NCI-H2081 treated with DMSO at 0.1 percent for 48 hours (cell line): ENCODE measurements at regions not wholly inside any gene's neighbourhood (a gene's known extent, or its start where the extent isn't known, plus 50 kb on each side); places are given as distances from the start of the nearest gene placed in this dataset.

Experiments
- DNase-seq: peaks from one replicate; lab custom pipeline; 2025; lab: John Stamatoyannopoulos, UW

DNA sequence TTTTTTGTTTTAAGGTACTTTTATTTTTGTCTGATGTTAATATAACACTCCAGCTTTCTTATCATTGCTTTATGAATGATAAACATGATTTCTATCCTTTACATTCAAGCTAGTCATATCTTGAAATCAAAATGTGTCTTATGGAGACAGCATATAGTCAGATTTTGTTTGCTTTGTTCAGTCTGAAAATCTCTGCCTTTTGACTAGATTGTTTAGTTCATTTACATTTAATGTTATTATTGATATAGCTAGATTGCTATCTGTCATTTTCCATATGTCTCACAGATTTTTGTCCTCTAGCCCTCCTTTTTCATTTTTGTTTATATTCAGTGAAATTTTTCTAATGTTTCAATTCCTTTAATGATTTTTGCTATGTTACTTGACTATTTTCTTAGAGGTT, 332.8 kb downstream of the SMOC2 start:
- no peak for DNase-seq

DNA sequence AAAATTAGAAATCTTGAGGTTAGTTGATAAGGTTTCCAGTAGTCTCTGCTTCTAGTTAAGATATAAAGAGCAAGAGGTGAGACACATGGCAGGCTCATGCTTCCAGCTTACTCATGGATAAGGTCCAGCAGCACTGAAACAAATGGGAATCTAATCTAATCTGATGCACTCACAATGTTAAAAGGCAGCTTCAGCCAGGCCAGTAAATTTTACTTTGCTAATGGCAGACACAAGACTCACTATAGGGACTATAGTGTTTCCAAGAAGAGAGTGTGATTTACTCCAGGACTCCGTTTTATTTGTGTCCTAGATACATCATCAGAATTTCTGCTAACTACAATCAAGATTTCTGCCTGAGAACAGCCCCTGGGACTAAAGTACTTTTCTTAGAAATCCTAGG, 324.8 kb downstream of the SMOC2 start:
- DNase-seq: no peak

- DNase-seq: no peak
These were observed 315.1 kb downstream of the SMOC2 start for GRCh38 chr6:168756009-168756634.

DNA sequence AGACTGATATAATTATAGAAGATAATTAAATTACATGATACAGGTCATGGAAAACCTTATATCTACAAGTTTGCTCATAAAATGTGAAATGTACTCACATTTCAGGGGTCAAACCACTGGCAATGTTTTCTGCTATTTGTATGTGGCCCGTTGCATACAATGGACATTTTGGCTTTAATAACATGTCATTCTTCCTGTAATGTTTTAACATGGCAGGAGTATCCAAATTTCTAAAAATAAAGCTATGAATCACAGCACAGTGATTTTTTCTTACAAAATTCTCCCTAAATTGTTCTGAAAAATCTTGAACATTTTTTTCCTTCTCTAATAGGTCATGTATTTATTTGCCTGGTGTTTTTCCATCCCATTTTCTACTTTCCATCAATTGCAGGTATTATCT, 305.7 kb downstream of the SMOC2 start:
- no peak for DNase-seq

- DNase-seq: no peak
These were observed 305.0 kb downstream of the SMOC2 start for GRCh38 chr6:168746013-168746412.

- no peak for DNase-seq
These were observed 303.9 kb downstream of the SMOC2 start for GRCh38 chr6:168744861-168745260.

DNA sequence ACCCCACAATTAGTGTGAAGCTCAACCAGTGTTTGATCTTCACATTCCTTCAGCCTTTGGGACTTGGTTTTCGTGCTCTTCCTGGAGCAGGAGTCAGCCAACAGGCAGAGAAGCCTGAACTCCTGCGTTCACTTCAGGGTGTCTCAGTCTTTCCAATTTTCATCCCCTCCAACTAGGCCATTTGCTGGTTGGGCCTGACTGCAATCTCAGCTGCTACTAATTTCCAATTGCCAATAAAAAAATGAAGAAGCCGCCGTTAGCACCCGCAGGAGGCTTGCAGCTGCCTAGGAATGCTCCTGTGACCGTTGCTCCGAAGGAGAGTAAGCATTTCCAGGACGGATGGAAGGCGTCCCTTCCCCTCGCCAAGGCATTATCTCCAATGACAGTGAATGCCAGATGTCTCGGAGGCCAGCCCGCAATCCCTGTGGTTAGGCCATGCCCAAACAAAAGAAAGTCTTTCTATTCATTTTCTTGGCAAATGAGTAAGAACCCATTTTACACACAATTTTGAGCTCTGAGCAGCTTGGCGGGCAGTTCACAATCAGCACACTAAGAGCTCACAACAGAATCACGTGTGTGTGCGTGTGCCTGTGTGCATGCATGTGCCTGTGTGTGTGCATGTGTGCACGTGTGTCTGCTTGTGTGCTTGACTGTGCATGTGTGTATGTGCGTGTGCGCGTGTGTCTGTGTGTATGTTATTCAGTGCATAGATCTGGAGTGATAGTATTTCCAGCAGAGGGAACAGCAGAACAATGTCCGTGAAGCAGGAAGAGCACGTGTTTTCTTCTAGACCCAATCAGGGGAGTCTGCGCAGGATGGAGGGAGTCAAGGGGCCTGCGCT, 301.2 kb downstream of the SMOC2 start:
- no peak for DNase-seq

GRCh38 chr6:168741305-168741704, 300.3 kb downstream of the SMOC2 start:
- no peak for DNase-seq

GRCh38 chr6:168739381-168739780, 298.4 kb downstream of the SMOC2 start:
- no peak for DNase-seq

GRCh38 chr6:168737481-168737880, 296.5 kb downstream of the SMOC2 start:
- no peak for DNase-seq

DNA sequence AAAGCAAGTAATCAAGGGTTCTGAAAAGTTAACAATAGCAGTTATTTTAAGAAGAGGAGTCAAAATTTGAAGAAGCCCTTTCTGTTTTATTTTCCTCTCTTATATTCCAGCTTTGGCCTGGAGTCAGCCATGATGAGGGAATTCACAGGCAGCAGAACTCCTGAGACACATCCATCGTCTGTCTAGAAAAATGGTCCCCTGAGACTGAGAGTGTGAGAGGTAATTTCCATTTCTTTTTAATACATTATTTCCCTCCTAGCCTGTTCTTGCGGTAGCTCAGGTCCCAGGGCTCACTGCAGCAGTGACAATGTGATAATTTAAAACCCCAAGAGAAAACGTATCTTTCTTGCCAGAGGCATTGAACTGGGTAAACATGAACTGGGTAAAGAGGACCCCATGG, 296.0 kb downstream of the SMOC2 start:
- no peak for DNase-seq

GRCh38 chr6:168736039-168736438, 295.1 kb downstream of the SMOC2 start:
- no peak for DNase-seq

DNA sequence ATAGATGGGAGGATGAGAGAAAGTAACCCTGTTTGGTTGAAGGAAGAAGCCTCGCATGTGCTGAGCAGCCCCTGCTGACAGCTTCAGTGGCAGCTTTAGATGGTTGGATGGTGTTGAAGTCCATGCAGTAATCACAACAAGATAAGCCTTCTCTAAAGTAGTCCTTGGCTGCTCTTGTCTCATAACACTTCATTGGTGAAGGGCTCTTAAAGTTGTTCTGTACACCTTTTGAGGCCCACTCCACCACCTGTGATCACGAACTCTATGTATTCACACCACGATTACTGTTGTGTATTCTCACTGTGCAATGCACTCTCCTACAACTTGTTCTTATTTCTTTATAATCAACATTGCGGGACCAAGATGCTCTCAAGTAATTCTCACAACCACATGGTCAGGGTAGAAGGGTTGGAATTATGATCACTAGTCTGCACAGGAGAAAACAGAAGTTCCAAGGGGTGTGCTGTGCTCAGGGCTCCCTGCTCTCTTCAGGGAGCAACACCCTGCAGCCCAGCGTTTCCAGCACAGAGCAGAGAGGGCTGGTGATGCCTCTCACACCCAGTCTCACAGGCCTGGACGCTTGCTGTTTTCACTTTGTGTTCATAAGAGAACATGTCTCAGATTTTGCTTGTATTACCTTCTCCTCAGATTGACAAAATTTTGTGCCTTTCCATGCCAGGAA, 294.4 kb downstream of the SMOC2 start:
- no peak for DNase-seq

DNA sequence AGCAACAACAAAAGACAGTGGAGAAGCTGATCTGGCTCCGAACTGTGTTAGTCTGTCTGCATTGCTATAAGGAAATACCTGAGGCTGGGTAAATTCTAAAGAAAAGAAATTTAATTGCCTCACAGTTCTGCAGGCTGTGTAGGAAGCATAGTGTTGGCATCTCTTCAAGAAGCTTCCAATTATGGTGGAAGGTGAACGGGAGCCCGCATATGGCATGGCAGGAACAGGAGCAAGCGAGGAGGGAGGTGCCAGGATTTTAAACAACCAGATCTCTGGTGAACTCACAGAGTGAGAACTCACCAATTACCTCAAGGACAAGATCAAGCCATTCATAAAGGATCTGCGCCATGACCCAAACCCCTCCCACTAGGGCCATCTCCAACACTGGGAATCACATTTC, 293.5 kb downstream of the SMOC2 start:
- DNase-seq: no peak

GRCh38 chr6:168732676-168733075, 291.7 kb downstream of the SMOC2 start:
- DNase-seq: no peak

DNA sequence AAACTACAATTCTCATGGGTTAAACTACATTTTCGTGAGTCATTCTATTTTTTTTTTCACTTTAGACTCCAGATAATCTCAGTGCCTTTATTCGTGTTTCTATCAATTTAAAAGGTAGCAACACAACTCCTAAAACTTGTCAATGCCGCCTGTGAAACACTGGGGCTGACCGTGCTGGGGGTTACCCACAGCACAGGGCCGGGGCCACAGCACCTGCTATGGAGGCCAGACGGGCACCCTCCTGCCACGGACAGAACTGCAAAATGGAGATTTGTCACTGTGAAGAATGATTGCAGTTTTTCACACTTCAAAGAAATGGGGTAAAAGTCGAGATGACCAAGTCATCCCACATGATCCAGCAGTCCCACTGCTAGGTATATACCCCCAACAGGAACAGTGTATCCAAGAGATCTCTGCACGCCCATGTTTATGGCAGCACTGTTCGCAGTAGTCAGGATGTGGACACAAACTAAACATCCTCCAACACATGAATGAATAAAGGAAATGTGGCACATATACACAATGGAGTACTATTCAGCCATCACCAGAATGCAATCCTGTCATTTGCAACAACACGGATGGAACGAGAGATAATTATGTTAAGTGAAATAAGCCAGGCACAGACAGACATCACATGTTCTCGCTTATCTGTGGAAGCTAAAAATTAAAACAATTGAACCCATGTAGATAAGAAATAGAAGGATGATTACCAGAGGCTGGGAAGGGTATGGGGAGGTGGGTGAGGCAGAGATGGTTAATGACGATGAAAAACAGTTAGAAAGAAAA, 290.1 kb downstream of the SMOC2 start:
- no peak for DNase-seq

DNA sequence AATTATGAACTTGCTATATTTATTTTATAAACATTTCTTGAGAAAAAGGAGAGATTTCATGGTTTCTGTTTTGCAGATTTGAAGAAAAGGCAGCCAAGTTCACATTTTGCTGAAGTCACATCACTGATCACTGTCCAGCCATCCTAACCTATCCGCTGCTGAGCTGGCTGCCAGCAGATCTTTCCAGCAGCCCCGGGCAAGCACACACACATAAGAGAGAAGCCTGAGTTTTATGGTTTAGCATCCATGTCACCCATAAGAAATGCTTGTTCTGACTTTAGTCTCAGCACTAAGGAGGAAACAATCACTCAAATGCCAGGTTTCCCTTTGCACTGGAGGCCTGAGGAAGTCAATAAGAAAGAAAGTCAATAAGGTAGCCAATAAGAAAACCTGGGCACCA, 287.1 kb downstream of the SMOC2 start:
- no peak for DNase-seq

DNA sequence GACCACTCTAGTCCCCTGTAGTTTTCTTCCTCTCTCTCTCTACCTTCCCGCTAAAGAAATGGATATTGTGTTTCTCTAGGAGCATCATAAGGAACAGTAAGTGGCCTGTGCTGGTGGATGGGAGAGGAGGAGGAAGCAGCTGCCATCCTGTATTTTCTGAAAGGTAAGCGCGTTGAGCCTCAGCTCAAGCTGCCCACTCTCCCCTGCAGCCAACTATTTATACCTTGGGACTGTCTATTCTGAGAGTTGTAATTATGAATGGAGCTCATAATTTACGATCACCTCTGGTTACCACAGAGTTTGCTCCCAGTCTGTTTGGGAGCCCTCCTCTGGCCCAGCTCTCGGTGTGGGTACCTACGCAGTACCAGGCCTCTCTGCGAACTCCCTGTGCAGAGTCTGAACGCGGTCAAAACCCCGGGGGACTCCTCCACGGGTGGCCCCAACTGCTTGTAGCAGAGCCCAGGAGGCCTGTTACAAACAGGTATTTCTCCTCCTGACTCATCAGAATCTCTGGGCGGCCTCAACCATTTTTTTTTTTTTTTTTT, 285.4 kb downstream of the SMOC2 start:
- DNase-seq: no peak

- no peak for DNase-seq
These were observed 284.8 kb downstream of the SMOC2 start for GRCh38 chr6:168725802-168726201.

DNA sequence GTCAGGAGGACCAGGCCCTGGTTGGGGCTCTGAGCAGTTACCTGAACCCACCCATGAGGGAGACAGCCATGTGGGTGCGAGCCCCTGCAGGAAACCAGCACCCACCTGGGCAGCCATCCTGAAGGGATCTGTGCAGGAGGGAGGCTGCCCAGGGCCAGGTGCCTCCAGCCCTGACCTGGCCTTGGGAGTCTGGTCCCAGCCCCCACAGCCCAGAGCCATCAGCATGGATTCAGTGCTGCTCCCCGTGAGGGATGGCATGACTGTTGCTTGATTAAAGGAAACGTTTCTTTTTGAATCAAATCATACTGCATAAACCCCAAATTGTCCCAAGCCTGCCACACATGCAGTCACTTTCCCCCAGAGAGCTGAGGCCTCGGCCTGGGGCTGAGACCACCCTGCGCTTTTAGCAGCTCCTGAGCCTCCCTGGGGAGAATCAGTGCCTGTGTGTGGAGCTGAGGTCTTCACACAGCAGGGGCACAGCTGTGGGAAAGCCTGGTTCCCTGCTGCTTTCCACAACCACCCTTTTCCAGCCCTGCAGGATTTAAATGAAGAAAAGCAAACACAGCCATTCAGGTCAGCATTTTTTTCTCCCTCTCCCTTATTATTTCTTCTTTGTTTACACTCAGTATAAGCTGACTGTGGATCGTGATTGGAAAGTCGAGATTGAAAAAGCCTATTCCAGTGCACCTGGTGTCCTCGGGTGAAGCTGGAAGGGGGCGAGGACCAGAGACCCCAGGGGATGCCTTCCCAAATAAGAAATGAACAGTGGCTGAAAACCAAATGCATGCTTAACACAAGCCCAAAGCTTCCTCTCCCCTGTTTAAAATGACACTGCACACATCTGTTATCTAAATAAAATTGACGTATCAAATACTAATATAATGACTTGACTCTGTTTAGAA, 283.9 kb downstream of the SMOC2 start:
- DNase-seq: no peak

DNA sequence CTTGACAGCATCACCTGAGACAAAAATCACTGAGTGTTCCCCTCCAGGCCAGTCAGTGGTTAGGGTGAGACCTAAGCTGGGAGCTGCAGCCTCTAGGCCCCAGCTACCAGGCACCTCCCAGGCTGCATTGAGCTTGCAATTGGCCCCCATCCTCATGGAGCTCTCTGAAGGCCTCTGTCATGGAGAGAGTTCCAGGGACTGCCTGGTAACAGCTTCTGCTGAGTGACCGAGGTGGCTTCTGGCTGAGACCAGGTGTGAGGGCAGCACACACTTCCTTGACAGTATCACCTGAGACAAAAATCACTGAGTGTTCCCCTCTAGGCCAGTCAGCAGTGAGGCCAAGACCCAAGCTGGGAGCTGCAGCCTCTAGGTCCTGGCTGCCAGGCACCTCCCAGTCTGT, 283.0 kb downstream of the SMOC2 start:
- no peak for DNase-seq
